Heart left ventricle (tissue), 16 donors: ENCODE measurements at regions not wholly inside any gene's neighbourhood (a gene's known extent, or its start where the extent isn't known, plus 50 kb on each side); places are given as distances from the start of the nearest gene placed in this dataset.

Experiments used
- ATAC-seq, 4 donors: fragments of 200-7000 bp; cut with Tn5 transposase; one replicate each; pipeline ENCODE4 v1.9.1; 2020 to 2022; ENCODE audit warnings: moderate library complexity in 4 of 4, mild to moderate bottlenecking in 3 of 4, moderate number of reproducible peaks in 1 of 4
- DNase-seq, 5 donors: peaks; one replicate each; pipeline ENCODE4 v3.0.0-alpha.2; 2020
- H3K27ac ChIP-seq, 12 donors: fragments of 200-600 bp; sonication (generic) in 4 of 12; one replicate each; pipeline versions ENCODE4 v1.5.0 to v1.8.0; 2016 to 2022; ENCODE audit warnings: mild to moderate bottlenecking in 2 of 12
- H3K27me3 ChIP-seq, 9 donors: fragments of 200-600 bp; sonication (generic) in 2 of 9; one replicate each; pipeline versions ENCODE4 v1.5.1 to v1.8.0; 2016 to 2022; ENCODE audit warnings: mild to moderate bottlenecking in 3 of 9
- H3K36me3 ChIP-seq, 9 donors: fragments of 200-600 bp; sonication (generic) in 2 of 9; one replicate each; pipeline versions ENCODE4 v1.5.0 to v1.8.0; 2018 to 2022; ENCODE audit warnings: mild to moderate bottlenecking in 2 of 9
- H3K4me1 ChIP-seq, 12 donors: fragments of 200-600 bp; sonication (generic) in 4 of 12; one replicate each; pipeline versions ENCODE4 v1.5.0 to v1.8.0; 2016 to 2022; ENCODE audit warnings: mild to moderate bottlenecking in 3 of 12
- H3K4me3 ChIP-seq, 12 donors: fragments of 200-600 bp; sonication (generic) in 4 of 12; one replicate each; pipeline versions ENCODE4 v1.5.0 to v1.8.0; 2017 to 2022; ENCODE audit warnings: mild to moderate bottlenecking in 9 of 12, moderate library complexity in 4 of 12
- H3K9me3 ChIP-seq, 12 donors: fragments of 200-600 bp; sonication (generic) in 4 of 12; one replicate each; pipeline versions ENCODE4 v1.5.0 to v1.8.0; 2016 to 2022; ENCODE audit warnings: mild to moderate bottlenecking in 1 of 12
- CTCF ChIP-seq, 12 donors: fragments of 200-600 bp; sonication (generic) in 4 of 12; IDR thresholded peaks; one replicate each; pipeline versions ENCODE4 v1.5.0 to v1.8.0; 2018 to 2022; ENCODE audit warnings: antibody characterized with exemption in 12 of 12, mild to moderate bottlenecking in 5 of 12
- POLR2A ChIP-seq, 2 donors: fragments of 450-650 bp; IDR thresholded peaks; one replicate each; pipeline ENCODE4 v1.6.1; 2017; ENCODE audit warnings: antibody characterized with exemption in 2 of 2, mild to moderate bottlenecking in 2 of 2, moderate library complexity in 2 of 2
- WGBS, 4 donors: extraction: QIAGEN DNeasy Blood & Tissue Kit in 2 of 4; methylation state at CpG; one replicate each; pipeline versions ENCODE4 v1.1.5 to v1.1.7; 2013 to 2018; 5-methylcytosine and 5-hydroxymethylcytosine counted together
- intact Hi-C, 10 donors: fragments of 100-400 bp; cut with DNase I; formaldehyde crosslinking; loops; one replicate each; pipeline versions ENCODE4 v1.11.1 to v1.14.2; 2022
- donor health status: ischemic (EF 13 %, LVEDD 7.1; RV severe dilation, severe dysfunction).
- donor health status: healthy with polysubstance abuse.
- donor health status: DM: no; HTN: yes; CAD: no.
- donor health status: DM: no; HTN: no; CAD: no.
- donor health status: ischemic (EF 25% LVEDD 6.9; RV normal size, moderate dysfunction).
- donor health status: ischemic (EF 25% LVEDD 5.7; RV mildly dilated, moderate dysfunction).
- donor health status: healthy.
- donor health status: DM: yes; HTN: yes; CAD: no.
- donor health status: ischemic (EF 35%, LVEDD 5.7; RV mildly dilated, moderate dysfunction).
- donor health status: nonischemic (EF 11% LVEDD 7.7; RV severe dilation, severe dysfunction).
- donor health status: DM: yes; HTN: yes; CAD: no.
- donor health status: PGD.
- donor health status: ischemic (EF 29% LVEDD 5.4; RV normal size, mild dysfunction).
- donor health status: nonischemic (EF 23%, LVEDD 6.1; RV moderate dilation, normal function).

GRCh38 chr5:89899559-89899958 is 510.0 kb downstream of the CETN3 start:
- Histone ChIP-seq H3K27me3 (no peaks in the 10 kb centered on the region), H3K36me3 (no peaks in the 10 kb centered on the region), H3K27ac (no peak overlapping the region), H3K9me3 (peaks cover 0 to 25% (median 3%) of the 10 kb centered on the region in 12 donors), H3K4me1 (peaks cover 0 to 9% (median 0%) of the 10 kb centered on the region in 12 donors), H3K4me3 (no peak overlapping the region)
- ATAC-seq (no peak), DNase-seq (no peak)
- intact Hi-C loops: no loop called here
- TF ChIP-seq CTCF (IDR thresholded peaks at IDR 0.05): no peak
- no peak for TF ChIP-seq POLR2A (IDR thresholded peaks at IDR 0.05)

DNA sequence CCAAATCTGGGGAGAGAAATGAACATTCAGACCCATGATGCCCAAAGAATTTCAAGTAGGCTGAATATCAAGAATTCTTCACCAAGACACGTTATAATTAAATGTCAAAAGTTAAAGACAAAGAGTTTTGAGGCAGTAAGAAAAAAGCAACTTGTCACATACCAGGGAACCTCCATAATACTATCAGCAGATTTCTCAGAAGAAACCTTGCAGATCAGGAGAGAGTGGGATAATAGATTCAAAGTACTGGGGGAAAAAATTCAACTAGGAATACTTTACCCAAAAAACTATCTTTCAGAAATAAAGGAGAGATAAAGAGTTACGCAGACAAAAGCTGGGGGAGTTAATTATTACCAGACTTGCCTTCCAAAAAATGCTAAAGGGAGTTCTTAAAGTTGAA is 516.0 kb downstream of the CETN3 start:
- TF ChIP-seq POLR2A (IDR thresholded peaks at IDR 0.05) (no peak), CTCF (IDR thresholded peaks at IDR 0.05) (no peak)
- no peaks in the 10 kb centered on the region for H3K4me1 ChIP-seq
- no peak for DNase-seq
- WGBS, 4 donors: 75 to 88% (median 82%) methylated on average over 2 of the region's 2 CpGs
- intact Hi-C loops: no loop called here
- H3K9me3 ChIP-seq: peaks cover 0 to 52% (median 27%) of the 10 kb centered on the region in 12 donors
- no peaks in the 10 kb centered on the region for H3K36me3 ChIP-seq
- H3K4me3 ChIP-seq: no peak overlapping the region
- no peaks in the 10 kb centered on the region for H3K27me3 ChIP-seq
- ATAC-seq: no peak
- no peak overlapping the region for H3K27ac ChIP-seq

GRCh38 chr5:89885670-89886069 is 523.9 kb downstream of the CETN3 start:
- ATAC-seq: no peak
- intact Hi-C loops: no loop called here
- TF ChIP-seq POLR2A (IDR thresholded peaks at IDR 0.05): no peak
- no peak for TF ChIP-seq CTCF (IDR thresholded peaks at IDR 0.05)

GRCh38 chr5:89883967-89884366 is 525.6 kb downstream of the CETN3 start:
- H3K27me3 ChIP-seq: no peaks in the 10 kb centered on the region
- H3K4me3 ChIP-seq: no peak overlapping the region
- TF ChIP-seq POLR2A (IDR thresholded peaks at IDR 0.05) (no peak), CTCF (IDR thresholded peaks at IDR 0.05) (no peak)
- H3K27ac ChIP-seq: no peak overlapping the region
- no peak for ATAC-seq
- no peaks in the 10 kb centered on the region for H3K36me3 ChIP-seq
- intact Hi-C loops: no loop called here
- DNase-seq: no peak
- no peaks in the 10 kb centered on the region for H3K4me1 ChIP-seq
- H3K9me3 ChIP-seq: peaks cover 0 to 13% (median 0%) of the 10 kb centered on the region in 12 donors

More at GRCh38 chr5:89885670-89886069, 523.9 kb downstream of the CETN3 start:
- no peak overlapping the region for H3K27ac ChIP-seq
- no peak overlapping the region for H3K4me3 ChIP-seq
- H3K27me3 ChIP-seq: no peaks in the 10 kb centered on the region
- H3K9me3 ChIP-seq: peaks cover 0 to 13% (median 0%) of the 10 kb centered on the region in 12 donors
- no peaks in the 10 kb centered on the region for H3K4me1 ChIP-seq
- no peak for DNase-seq
- no peaks in the 10 kb centered on the region for H3K36me3 ChIP-seq
